Activated CD4-positive, CD25-positive, alpha-beta regulatory T cell treated with anti-CD3 and anti-CD28 coated beads, Interleukin-2, amount 50 U/mL, for 72 hours (primary cell): ENCODE measurements at regions not wholly inside any gene's neighbourhood (a gene's known extent, or its start where the extent isn't known, plus 50 kb on each side); places are given as distances from the start of the nearest gene placed in this dataset.
"Not testable (repeated sequence)": the region's sequence is repeated elsewhere in the genome, so short reads cannot be mapped to it uniquely, and the experiment has no call there.

Experiments
- DNase-seq: peaks from one replicate; pipeline ENCODE4 v3.0.0; 2021

DNA sequence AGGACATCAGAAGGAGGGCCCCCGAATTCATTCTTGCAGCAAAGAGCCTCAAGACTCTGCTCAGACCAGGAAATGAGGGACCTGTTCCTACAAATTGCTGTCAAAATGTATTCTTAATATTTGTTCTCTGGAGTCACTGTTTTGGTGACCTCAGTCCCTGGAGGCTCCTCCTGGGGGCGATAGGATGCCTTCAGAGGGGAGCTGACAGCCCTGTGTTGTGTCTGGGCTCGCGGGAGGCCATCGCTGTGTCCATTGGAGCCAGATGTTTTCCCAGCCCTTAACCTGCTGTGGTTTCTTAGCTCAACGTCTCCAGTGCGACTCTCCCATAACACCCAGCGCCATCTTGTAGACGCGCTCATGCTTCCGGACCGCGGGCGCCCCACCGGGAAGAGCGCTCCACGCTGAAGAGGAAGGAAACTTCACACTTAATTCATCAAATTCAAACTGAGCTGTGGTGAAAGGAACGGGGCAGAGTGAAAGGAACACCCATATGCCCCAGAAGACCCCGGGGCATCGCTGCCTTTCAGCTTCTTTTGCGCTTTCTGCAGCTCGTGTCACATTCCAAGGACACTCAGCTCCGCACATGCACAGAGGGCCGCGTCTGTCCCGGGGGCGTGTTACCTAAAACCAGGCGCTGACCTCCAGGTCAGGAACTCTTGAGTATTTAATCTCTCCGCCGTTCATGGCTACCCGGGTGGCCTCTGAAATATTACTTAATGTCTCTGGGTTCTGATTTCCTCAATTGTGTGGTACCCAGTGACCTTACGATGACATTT is 112.3 kb upstream of the GDNF start:
- DNase-seq = no peak

DNA sequence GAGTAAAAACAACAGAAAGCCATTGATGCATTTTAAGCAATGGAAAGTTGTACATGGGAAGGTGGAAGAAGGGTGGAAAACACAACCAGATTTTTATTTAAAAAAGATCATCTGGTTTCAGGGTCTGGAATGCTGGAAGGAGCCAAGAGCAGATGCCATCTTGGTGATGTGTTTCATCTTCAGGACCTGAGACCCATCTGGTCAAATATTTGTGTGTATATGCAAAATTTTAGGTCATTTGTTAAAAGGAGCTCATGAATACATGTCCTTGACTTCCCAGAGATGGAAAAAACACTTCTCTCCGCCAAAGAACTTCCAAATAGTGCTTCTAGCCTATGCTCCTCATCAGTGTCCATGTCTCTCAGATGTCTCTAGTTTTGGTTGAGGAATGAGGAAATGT is 110.6 kb upstream of the GDNF start:
- no peak for DNase-seq

DNA sequence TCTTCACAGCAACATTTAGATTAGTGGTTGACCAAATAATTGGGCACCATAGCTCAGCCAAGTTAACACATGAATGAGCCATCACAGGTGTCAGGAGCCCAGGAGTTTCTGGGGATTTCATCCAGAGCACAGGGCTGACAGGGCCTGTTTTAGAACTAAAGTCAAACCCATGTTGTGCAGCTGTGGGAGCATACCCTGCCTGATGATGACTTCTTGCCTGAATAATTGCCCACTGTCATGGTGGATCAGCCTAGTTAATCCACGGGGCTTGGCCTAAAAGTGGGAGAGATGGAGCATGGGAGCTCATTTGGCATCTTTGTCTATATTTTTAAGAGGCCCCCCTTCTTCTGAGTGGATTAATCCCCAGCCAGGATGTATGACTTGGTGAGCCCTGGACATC is 105.6 kb upstream of the GDNF start:
- no peak for DNase-seq

DNA sequence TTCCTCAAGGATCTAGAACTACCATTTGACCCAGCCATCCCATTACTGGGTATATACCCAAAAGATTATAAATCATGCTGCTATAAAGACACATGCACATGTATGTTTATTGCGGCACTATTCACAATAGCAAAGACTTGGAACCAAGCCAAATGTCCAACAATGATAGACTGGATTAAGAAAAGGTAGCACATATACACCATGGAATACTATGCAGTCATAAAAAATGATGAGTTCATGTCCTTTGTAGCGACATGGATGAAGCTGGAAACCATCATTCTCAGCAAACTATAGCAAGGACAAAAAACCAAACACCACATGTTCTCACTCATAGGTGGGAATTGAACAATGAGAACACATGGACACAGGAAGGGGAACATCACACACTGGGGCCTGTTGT is 103.3 kb upstream of the GDNF start:
- DNase-seq = not testable (repeated sequence)

DNA sequence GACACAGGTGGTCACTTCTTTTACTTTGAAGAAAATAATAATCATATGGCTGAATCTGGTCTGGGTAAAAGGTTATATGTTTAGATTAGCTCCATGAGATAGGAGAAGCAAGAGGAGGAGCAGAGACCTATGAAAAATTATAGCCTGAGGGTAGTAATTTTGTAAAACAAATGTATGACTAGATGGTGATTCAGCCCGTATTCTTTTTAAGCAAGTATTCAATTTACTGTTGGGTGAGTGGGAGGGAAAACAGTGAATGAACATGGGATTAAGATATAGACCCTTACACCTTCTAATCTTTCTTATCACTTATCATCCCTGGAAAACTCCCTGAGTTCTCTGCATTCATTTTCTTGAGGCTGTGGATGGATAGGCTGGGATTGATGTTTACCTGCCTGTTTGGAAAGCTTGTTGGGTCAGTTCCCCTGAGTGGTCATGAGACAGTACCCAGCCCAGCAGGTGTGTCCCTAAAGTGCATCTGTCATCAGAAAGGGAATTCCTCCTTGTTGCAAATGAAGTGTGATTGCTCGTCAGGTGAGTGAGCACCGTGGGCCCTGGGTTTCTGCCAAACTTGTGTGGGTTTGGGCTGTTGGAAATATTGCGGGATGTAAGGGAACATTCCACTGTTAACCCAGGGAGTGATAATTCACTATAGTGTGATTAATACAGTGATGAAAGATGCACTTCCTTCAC is 101.2 kb upstream of the GDNF start:
- DNase-seq = no peak

DNA sequence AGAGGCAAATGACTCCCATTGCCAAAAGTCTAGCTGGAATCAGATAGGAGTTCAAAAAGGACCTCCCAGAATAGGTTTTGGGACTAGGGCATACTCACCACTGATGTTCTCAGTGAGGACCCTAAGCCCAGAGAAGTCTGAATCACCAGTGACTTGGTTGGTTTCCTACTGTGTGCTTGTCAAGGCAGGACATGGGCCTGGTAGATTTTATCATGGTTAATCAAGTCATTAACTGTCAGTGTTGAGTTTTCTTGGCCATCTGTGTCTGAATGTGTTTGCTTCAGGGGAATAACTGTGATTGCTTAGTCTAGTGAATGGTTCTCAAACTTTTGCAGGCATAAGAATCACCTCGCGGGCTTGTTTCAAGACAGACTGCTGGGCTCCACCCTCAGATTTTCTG is 99.0 kb upstream of the GDNF start:
- no peak for DNase-seq

DNA sequence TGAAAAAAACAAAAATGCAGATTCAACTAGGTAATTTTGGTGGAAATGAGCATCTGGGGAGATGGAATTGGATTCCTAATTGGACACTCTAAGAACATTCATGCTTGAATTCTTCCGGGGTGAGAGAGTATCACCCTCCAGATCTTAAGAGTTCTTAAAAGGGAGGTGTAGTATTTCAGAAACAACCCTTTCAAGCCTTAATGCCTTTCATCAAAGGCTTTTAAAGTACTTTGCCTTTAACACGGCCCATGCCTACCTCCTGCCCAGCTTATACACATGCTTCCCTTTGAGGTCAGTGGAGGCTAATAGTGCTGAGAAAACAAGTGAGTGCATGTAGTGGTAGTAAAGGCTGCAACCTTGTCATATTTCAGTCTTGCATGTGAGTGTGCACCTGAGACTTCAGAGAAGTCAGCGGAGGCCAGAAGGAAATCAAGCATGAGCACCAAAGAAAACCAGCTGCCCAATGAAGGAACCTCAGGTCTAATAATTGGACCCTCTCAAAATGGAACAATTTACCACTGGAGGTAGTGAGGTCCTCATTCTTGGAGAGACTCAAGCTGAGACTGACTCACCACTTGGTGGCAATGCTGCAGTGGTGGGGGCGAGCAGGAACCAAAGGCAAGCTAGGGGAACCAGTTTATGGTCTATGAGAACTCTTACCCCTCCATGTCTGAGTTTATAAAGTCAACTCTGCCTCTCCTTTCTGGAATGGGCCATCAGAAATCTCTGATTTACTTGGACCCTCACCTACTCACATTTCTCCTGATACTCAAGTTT is 98.4 kb upstream of the GDNF start:
- DNase-seq = no peak

DNA sequence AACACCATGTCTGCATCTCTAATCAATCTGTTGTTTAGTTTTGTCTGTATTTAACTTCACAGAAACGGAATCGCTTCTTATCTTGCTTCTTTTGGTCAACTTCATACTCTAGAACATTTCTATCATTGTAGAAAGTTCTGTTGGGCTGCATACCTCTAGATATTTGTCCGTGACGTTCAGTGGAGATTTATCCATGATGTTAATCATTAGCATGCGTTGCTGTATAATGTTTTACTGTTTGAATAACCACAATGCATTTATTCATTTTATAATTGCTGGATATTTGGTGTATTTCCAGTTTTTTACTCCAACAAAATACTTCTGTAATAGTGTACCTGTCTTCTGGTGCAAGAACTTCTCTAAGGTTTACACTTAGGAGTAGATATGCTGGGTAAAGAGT is 96.2 kb upstream of the GDNF start:
- DNase-seq = no peak

DNA sequence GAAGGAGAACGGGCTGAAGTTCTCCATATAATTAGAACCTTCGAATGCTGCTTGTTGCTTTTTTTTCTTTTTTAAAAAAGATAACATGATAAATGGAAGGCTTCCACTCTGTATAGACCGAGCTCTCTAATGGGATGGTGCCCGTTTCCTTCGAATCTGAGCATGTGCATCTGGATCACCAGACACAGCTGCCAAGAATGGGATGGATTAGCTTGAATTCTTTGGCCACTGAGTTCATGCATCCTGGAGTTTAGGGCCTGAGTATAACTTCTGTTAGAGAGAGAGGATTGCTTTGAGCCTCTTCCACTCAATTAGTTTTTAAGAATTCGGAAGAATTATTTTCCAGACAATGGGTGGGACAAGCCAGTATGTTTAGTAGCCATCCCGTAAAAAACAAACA is 93.7 kb upstream of the GDNF start:
- no peak for DNase-seq

DNA sequence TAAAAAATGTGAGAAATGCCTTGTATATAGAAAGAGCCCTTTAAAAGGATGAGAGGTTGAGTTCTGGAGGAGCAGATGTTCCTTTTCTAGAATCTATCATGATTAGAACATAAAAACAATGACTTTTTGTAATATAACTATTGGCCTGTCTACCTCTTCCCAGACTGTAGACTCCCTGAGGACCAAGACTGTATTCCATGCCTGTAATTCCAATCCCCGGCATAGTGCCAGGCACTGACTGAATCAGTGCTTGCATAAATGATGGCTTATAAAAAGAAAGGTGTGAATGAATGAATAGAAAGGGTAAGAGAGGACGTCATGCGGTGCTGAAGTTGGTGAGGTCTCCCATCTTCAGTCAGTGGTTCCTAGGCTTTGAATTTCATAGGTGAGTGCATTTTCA is 92.6 kb upstream of the GDNF start:
- no peak for DNase-seq

DNA sequence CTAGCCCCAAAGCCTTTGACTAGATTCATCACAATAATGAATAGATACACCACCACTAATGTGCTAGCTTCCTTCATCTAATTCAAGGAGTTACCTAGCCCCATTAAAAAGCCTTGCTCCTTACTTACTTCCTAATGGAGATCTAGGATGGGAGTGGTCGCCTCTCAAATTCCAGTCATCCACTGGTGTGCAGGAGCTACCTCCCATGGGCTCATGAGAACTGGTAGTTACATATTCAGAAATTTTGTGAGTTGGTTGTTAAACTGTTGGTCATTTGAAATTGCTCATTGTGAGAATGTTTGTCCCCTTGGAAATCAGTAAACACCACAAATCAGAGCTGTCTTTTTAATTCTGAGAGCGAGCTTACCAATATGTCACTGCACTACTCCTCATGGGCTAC is 91.7 kb upstream of the GDNF start:
- no peak for DNase-seq

DNA sequence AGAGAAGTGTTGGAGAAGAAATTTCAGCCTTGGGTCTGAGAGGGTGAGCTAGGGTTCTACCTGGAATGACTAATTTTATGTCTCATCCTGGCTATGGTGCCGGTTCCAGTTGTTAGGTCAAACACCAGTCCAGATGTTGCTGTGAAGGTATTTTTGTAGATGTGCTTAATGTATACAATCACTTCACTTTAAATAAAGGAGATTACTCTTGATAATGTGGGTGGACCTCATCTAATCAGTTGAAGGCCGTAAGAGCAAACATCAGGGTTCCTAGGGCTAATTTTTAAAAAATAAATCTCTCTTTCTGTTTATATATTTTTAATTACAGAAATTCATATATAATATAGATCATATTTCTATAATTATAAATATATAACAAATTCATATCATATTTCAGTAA is 90.5 kb upstream of the GDNF start:
- DNase-seq = no peak

DNA sequence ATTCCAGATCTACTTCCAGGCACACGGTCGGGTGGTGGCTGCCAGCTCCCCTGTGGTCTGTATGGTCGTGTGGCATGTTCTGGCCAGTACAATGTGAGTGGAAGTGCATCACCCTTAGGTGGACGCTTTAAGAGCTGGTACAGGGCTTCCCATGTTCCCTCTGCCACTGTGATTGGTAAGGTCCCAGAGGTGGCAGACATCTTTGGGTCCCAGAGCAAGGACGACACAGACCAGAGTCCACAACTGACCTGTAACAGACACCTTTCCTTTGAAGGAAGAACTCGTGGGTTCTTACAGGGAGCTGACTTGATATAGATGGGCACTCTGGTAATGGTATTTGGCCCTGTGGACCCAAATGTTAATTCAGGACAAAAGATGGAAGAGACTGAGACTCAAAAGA is 90.0 kb upstream of the GDNF start:
- no peak for DNase-seq

DNA sequence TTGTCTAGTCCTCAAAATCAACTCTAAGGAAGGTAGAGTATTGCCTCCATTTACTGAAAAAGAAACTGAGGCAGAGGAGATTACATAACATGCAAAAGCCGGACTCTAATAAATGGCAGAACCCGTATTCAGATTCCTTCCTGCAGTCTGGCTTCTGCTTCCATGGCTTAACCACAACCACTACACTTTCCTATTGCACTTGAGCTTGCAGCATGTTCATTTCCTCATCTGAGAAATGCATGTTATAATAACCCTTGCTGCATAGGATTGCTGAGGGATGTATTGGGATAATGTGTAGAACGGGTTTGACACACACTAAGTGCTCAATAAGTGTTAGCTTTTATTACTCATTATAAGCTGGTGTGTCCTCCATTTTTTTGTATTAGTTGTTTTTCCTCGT is 87.9 kb upstream of the GDNF start:
- not testable (repeated sequence) for DNase-seq

DNA sequence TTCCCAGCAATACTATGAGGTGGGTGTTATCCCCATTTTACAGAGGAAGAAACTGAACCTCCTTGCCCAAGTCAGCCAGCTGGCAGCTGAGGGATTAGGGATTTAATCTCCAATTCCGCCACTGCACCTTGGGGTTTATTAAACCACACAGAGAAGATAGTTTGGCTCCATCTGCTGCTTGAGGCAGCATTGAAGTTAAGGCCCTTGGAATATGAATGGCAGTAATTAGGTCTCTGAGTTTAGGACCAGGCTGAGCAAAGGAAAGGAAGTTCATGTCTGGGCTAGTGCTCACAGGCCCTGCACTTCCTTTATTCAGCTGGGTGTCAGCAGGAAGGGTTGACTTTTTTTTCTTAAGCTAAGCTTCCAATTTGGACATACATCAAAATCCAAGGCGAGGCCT is 86.9 kb upstream of the GDNF start:
- DNase-seq = no peak

DNA sequence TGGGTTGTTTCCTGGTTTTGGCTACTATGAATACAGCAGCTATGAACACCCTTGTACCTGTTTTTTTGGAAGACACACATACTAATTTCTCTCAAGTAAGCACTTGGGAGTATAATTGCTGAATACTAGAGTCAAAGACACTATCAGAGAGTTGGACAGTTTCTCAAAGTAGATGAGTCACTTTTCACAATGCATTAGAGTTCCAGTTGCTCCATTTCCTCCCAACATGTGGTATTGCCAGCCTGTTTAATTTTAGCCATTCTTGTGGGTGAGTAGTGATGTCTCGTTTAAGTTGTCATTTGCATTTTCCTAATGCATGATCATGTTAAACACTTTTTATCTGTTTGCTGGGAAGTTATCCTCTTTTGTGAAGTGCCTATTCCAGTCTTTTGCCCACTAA is 81.6 kb upstream of the GDNF start:
- DNase-seq = no peak

DNA sequence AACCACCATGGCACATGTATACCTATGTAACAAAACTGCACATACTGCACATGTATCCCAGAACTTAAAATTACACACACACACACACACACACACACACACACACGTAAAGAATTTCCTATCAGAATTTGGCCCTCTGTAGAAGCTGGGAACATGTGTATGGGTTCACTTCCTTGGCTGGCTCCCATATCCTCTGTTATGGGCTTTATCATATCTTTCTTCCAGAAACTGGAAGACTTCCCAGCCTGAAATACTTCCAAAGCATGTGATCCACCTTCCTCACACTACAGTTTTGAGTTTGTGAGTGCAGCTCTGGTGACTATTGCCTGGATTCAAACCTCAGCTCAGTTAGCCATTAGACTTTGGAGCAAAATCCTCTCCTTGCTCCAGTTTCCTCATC is 78.6 kb upstream of the GDNF start:
- no peak for DNase-seq

DNA sequence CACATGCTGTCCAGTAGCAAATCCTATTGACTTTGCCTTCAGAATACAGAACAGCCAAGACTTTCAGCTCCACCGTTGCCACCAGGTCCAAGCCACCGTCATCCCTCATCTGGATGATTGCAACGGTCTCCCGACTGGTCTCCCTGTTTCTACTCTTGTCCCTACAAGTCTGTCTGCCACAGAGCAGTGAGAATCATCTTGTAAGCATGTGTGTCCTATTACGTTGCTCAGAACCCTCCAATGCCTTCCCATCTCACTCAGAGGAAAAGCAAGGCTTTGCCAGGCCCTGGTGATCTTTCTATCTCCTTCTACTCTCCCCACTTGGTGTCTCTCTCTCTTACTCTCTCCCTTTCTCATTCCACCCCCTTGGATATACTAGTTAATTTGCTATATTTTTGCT is 76.7 kb upstream of the GDNF start:
- no peak for DNase-seq

DNA sequence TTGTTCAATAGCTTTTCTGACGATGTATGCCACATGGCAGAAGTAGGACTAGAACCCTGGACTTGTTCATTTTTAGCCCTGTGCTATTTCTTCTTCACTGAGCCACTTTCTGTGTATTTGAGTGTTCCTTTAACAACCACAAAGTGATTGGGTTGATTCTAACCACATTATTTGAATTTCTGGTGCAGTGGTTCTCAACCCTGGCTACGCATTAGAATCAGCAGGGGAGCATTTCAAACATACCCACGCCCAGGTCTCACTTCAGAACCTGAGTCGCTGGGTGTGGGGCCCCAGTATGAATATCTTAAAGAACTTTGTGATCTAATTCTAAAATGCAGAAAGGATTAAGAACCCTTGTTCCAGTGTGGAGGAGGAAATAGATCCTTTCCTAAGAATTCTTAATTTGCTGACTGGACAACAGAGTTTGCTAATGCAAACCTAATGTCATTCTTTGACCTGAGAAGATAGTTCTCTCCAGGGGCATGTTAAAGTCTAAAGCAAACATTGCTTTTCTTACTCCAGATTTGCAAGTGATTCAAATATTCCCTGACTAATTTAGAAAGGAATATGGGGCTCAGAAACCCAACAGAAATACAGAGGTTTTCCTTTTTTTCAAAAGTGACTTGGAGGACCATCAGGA is 75.4 kb upstream of the GDNF start:
- no peak for DNase-seq

DNA sequence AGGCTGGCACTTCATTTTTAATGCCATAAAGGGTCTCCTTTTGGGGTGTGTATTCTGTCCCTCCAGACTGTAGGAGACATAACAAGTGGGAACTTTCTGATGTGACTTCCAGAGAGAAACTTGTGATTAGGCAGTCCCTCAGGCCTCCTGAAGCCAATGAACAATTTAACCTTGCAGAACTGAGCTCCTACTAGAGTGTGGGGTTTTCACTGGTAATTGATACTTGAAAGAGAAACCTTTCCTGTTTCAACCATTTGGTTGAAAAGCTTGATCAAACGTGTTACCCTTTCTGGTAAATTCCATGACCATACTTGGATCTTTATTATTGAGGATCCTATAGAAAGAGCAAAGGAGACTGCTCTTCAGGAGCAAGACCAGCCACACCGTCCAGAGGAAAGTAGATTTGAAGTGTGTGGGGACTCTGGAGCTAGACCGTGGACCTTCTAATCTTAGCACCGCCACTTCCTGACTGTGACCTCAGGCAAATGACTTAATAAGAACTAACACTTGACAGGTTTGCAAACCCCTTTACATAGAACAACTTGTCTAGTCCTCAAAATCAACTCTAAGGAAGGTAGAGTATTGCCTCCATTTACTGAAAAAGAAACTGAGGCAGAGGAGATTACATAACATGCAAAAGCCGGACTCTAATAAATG is 69.9 kb upstream of the GDNF start:
- DNase-seq = not testable (repeated sequence)

DNA sequence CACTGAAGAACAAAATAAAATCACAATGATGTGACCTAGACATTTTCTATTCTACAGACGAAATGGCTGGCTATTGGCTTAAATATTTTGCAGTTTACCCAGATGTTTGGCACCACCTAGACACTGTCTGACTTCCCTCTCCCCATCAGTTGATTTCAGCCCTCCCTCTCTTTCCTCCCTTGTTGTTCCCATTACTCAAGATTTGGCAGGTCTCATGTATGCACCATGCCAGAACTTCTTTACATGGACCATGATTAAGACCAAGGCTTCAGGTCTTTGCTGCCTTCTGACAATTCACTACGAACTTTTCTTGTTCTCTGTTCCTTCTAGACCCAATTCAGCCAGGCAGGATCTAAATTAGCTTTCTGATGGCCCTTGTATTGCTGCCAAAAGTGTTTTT is 66.6 kb upstream of the GDNF start:
- DNase-seq = no peak

DNA sequence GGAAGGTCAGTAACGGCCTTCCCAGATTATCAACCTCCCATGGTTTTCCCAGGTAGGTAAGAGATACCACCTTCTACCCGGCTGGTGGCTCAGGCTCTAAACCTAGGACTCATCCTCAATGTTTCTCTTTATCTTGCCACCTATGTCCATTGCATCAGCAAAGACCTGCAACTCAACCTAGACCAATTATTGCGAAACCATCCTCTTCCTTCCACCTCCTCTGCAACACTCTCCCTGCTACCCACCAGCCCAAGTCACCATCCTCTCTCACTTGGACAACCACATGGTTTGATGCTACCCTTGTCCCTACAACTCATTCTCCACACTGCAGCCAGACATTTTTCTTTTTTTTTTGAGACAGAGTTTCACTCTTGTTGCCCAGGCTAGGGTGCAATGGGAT is 65.4 kb upstream of the GDNF start:
- DNase-seq = no peak

DNA sequence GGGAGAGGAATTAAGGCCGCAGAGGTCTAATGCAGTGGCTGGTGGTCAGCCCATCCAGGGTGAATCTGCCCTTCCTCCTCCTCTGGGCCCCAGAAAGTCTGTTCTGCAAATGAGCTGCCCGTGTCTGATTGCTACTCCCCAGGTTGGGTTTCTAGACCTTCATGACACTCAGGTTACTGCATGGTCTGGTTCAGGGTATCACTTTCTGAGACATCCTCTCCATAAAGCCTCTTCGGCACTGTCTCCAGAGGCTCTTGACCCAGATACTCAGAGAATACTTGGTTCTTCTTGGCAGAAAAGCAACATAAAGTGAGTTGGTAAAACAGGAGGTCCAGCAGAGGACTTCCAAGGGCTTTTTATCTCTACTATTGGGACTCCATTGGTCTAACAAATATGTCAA is 62.5 kb upstream of the GDNF start:
- DNase-seq = no peak
